H1 (cell line): ENCODE measurements at regions not wholly inside any gene's neighbourhood (a gene's known extent, or its start where the extent isn't known, plus 50 kb on each side); places are given as distances from the start of the nearest gene placed in this dataset.

Experiments used
- CBX8 ChIP-seq: fragments of 300-800, 300-1000 bp; sonication (generic); IDR thresholded peaks from 2 replicates; pipeline ENCODE4 v1.7.1; 2016; ENCODE audit warnings: low read depth, low read length, borderline replicate concordance
- RAD21 ChIP-seq, 2 experiments: IDR thresholded peaks in 1 of 2; conservative IDR thresholded peaks in 1 of 2; 2 replicates each; pipeline ENCODE4 v1.6.1; 2011; ENCODE audit warnings: low read depth in 2 of 2, low read length in 2 of 2, improper control_type of control experiment in 1 of 2, inconsistent platforms in 1 of 2, mild to moderate bottlenecking in 1 of 2, moderate library complexity in 1 of 2
- SIN3A ChIP-seq, 2 experiments: IDR thresholded peaks in 1 of 2; conservative IDR thresholded peaks in 1 of 2; 2 replicates each; pipeline ENCODE4 v1.6.1; 2011 to 2012; ENCODE audit warnings: low read length in 2 of 2, improper control_type of control experiment in 1 of 2, low read depth in 1 of 2, mild to moderate bottlenecking in 1 of 2
- SP2 ChIP-seq: IDR thresholded peaks from 2 replicates; pipeline ENCODE4 v1.6.1; 2012; ENCODE audit warnings: mild to moderate bottlenecking, low read length, inconsistent platforms
- SRF ChIP-seq: IDR thresholded peaks from 2 replicates; pipeline ENCODE4 v1.6.1; 2011; ENCODE audit warnings: mild to moderate bottlenecking, low read depth, low read length, moderate library complexity

DNA sequence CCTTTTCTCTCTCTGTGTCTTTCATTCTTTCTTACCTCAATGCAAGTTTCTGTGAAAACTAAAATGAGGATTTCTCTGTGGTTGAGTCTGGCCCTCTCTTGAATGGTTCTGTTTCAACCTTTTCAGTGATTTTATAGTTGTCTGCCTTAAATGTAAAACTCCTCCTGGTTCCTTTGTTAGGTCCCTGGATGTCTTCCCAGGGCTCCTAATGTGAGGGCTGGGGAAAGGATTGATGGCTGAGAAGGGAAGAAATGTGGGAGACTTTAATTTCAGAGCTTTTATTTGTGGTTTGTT, 90.6 kb upstream of the GRM7 start (continued):
- no peak for TF ChIP-seq RAD21 (IDR thresholded peaks at IDR 0.05 in 1 of 2, conservative IDR thresholded peaks at IDR 0.05 in 1 of 2; ENCODE audit: low read depth in 2 of 2, low read length in 2 of 2)
- TF ChIP-seq SP2: no peak
- TF ChIP-seq SIN3A (conservative IDR thresholded peaks at IDR 0.05 in 1 of 2, IDR thresholded peaks at IDR 0.05 in 1 of 2; ENCODE audit: low read depth in 1 of 2, low read length in 2 of 2): no peak
- no peak for TF ChIP-seq SRF
- no peak for TF ChIP-seq CBX8
